Lower leg skin (tissue), 4 donors: ENCODE measurements at regions not wholly inside any gene's neighbourhood (a gene's known extent, or its start where the extent isn't known, plus 50 kb on each side); places are given as distances from the start of the nearest gene placed in this dataset.

Experiments
- DNase-seq, 2 donors: peaks; one replicate each; pipeline ENCODE4 v3.0.0-alpha.2; 2019; ENCODE audit warnings: low spot score in 2 of 2
- H3K4me3 ChIP-seq: fragments of 200-600 bp; sonication (generic); 2 replicates; pipeline ENCODE4 v1.5.1; 2017; ENCODE audit warnings: mild to moderate bottlenecking, low read depth; ENCODE audit not compliant: poor library complexity, severe bottlenecking
- POLR2A ChIP-seq, 2 donors: fragments of 450-650 bp; IDR thresholded peaks; one replicate each; pipeline ENCODE4 v1.6.1; 2016 to 2017; ENCODE audit warnings: antibody characterized with exemption in 2 of 2, mild to moderate bottlenecking in 1 of 2, moderate library complexity in 1 of 2
- WGBS, 2 donors: methylation state at CpG; one replicate each; pipeline ENCODE4 v1.1.5; 2018; 5-methylcytosine and 5-hydroxymethylcytosine counted together
- intact Hi-C: fragments of 100-400 bp; cut with DNase I; formaldehyde crosslinking; loops from one replicate; pipeline ENCODE4 v1.15.0; 2023; ENCODE audit warnings: low total_unique reads
- TF ChIP-seq, protein P1 (sequence below), 3 donors: fragments of 450-650 bp; IDR thresholded peaks; one replicate each; pipeline ENCODE4 v1.5.1; 2016; ENCODE audit warnings: antibody characterized with exemption in 3 of 3, mild to moderate bottlenecking in 3 of 3, moderate library complexity in 2 of 3

- DNase-seq: no peak
- TF ChIP-seq, protein P1, sequence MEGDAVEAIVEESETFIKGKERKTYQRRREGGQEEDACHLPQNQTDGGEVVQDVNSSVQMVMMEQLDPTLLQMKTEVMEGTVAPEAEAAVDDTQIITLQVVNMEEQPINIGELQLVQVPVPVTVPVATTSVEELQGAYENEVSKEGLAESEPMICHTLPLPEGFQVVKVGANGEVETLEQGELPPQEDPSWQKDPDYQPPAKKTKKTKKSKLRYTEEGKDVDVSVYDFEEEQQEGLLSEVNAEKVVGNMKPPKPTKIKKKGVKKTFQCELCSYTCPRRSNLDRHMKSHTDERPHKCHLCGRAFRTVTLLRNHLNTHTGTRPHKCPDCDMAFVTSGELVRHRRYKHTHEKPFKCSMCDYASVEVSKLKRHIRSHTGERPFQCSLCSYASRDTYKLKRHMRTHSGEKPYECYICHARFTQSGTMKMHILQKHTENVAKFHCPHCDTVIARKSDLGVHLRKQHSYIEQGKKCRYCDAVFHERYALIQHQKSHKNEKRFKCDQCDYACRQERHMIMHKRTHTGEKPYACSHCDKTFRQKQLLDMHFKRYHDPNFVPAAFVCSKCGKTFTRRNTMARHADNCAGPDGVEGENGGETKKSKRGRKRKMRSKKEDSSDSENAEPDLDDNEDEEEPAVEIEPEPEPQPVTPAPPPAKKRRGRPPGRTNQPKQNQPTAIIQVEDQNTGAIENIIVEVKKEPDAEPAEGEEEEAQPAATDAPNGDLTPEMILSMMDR (IDR thresholded peaks at IDR 0.05): no peak
- TF ChIP-seq POLR2A (IDR thresholded peaks at IDR 0.05): no peak
- intact Hi-C loops: no loop called here
- 39 to 42% methylated on average over 1 of the region's 1 CpG for WGBS, 2 donors
- no peak overlapping the region for H3K4me3 ChIP-seq
Measured at GRCh38 chr14:48005986-48006385, 330.6 kb upstream of the MDGA2 start.

DNA sequence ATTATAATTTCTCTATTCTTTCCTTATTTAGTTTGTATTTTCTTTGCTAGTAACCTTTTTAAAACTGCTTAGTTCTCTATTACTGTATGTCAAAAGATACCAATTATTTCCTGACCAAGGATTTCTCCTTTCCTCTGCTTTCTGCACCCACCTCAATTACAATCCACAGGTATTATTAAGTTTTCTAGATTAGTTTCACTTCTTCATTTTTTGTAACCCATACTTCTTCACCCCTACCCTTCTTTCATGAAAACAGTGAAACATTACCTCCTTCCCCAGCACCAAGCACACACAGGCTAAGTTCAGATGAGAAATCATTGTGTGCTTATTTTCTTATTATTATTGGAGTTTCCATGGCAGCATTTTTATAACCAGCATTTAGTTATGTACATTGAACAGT, 318.5 kb upstream of the MDGA2 start:
- no peak for DNase-seq
- no peak overlapping the region for H3K4me3 ChIP-seq
- intact Hi-C loops: no loop called here
- TF ChIP-seq, protein P1 (IDR thresholded peaks at IDR 0.05): no peak
- TF ChIP-seq POLR2A (IDR thresholded peaks at IDR 0.05): no peak

GRCh38 chr14:47988175-47988574, 312.8 kb upstream of the MDGA2 start:
- H3K4me3 ChIP-seq: no peak overlapping the region
- WGBS, 2 donors: 77 to 81% methylated on average over 2 of the region's 2 CpGs
- DNase-seq: no peak
- intact Hi-C loops: no loop called here
- TF ChIP-seq, protein P1 (IDR thresholded peaks at IDR 0.05): no peak

- DNase-seq: no peak
Measured at GRCh38 chr14:47978871-47979270, 303.5 kb upstream of the MDGA2 start.

DNA sequence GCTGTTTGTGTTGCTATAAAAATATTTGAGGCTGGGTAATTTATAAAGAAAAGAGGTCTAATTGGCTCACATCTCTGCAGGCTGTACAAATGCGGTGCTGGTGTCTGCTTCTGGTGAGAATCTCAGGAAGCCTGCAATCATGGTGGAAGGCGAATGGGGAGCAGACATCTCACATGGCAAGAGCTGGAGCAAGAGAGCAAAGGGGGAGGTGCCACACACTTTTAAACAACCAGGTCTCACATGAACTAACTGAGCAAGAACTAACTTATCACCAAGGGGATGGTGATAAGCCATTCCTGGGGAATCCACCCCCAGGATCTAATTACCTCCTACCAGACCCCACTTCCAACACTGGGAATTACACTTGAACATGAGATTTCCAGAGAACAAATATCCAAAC, 300.7 kb upstream of the MDGA2 start:
- TF ChIP-seq, protein P1 (IDR thresholded peaks at IDR 0.05): no peak
- TF ChIP-seq POLR2A (IDR thresholded peaks at IDR 0.05): no peak
- intact Hi-C loops: no loop called here
- no peak for DNase-seq
- 75 to 79% methylated on average over 2 of the region's 2 CpGs for WGBS, 2 donors
- no peak overlapping the region for H3K4me3 ChIP-seq

More at GRCh38 chr14:47978871-47979270, 303.5 kb upstream of the MDGA2 start:
- no peak overlapping the region for H3K4me3 ChIP-seq
- intact Hi-C loops: no loop called here
- TF ChIP-seq, protein P1 (IDR thresholded peaks at IDR 0.05): no peak
- no peak for TF ChIP-seq POLR2A (IDR thresholded peaks at IDR 0.05)

DNA sequence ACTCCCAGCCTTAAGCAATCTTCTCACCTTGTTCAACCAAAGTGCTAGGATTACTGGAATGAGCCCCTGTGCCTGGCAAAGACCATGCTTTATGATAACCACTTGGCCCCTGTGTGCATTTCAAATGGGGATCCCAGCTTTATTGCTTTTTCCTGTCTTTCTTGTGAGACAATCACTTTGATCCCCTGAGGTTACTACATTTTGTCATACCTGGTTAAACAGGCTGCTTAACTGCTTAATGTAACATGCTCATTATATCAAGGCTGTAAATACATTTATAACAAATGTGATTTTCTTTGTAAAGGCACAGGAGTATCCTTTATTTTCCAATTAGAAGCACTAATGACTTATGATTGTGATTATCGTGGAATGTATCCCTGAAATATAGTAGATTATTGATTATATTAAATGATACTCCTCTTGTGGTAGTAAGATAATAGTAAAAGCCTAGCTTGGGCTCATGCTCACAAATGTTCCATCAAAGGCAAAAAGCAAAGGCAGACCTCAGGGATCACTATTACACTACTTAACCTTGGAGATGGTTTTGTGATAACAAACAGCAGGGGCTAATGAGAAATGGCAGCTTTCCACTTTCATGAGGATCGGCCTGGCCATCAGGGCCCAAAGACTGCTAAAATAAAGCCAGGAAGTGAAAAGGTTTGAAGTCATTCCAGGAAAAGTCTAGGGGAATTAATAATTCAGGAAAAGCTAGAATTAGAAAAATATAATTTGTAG, 290.8 kb upstream of the MDGA2 start:
- WGBS, 2 donors: 57 to 70% methylated on average over 2 of the region's 2 CpGs

More for the DNA sequence above, 290.8 kb upstream of the MDGA2 start:
- no peak for DNase-seq
- no peak overlapping the region for H3K4me3 ChIP-seq
- TF ChIP-seq, protein P1 (IDR thresholded peaks at IDR 0.05): no peak
- no peak for TF ChIP-seq POLR2A (IDR thresholded peaks at IDR 0.05)
- intact Hi-C loops: no loop called here
